ENCODE measurements at regions not wholly inside any gene's neighbourhood (a gene's known extent, or its start where the extent isn't known, plus 50 kb on each side); places are given as distances from the start of the nearest gene placed in this dataset.

DNA sequence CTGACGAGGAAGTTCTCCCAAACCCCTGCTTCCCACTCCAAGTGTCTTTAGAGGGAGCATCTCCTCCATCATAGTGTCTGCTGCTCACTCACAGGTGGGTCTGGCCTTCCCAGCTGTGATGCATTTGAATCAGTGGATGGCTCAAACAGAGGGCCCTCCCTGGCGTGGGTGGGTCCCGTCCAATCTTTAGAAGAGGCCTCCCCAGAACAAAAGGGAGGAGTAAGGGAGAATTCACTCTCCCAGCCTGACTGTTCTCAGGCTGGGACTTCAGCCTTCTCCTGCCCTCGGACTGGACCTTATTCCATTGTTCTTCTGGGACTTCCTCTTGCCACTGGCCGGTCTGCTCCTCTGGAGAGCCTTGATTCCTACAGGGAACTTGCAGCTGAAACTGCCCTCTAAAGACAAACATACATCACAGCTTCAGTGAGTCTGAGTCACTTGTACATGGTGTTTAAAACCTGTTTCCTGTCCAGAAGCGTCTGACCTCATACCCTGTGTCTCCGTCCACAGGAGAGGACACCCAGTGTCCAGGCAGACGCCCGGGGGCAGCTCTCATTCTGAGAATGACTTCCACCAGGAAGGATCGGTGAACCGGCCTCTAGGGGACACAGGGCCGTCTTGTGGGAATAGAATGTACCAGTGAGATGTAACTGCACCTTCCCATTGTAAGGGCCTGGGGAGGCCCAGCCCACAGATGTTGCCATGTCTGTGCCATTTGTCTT lies 234.7 kb downstream of the BRD1 start:
- DNase-seq (ENCODE audit: low read depth in 4 of 4, low spot score in 2 of 4): no peak

DNA sequence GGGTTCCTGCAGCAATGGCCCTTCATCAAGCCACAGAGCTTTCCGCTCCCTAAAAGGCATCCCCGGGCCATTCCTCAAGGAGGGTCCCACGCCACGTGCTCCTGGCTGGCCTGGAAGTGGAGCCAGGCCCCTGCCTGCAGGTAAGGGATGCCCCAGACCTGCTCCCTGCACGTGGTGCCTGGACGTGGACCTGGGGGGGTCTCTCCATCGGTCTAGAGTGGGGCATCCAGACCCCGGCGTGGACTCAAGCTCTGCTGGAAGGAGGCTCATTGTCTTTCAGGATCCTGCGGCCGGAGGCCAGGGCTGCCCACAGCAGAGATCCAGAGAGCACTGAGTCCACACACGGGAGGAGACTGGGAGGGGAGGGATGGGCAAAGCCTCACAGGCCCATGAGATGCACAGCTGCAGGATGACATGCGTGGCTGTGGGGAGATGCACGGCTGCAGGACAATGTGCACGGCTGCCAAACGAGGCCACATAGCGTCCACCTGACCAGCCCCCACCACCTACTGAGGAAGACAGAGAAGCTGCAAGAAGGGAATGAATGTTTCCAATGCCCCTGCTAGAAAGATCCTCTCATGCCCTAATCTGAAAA lies 236.7 kb downstream of the BRD1 start:
- no peak for DNase-seq (ENCODE audit: low read depth in 4 of 4, low spot score in 2 of 4)

DNA sequence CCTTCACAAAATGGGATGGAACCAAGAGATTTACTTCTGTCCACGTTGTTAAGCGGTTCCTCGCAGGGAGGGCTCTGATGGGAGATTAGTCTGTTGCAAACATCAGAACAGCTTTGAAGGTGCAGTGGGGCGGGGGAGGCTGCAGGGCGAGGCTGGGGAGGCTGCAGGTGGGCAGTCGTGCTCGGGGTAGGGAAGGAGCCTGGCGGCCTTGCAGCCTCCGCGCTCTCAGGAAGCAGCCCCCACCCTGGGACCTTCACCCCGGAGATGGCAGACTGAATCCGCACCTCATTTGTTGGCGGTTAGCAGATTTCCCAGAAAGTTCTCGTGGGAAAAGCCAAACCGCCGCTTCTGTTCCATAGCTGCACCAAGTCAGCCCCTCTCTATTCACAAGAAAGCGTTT lies 237.3 kb downstream of the BRD1 start:
- no peak for DNase-seq (ENCODE audit: low read depth in 4 of 4, low spot score in 2 of 4)

DNA sequence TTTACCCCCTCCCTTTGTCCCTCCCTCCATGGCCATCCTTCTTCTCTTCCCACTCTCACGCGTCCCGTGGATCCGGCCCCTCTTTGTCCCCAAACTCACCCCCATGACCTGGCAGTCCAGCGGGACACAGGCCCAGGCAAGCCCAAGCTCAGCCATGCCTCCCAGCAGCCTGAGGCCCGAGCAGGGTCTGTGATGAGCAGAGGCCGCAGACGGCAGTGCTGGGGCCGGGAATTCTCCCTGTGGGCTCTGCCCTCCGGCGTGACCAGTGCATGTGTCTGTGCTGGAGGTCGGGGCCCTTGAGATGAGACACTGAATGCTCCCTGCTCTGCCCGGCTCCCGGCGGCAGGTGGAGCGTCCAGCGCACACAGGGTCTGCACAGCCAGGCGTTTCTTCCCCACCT lies 237.9 kb downstream of the BRD1 start:
- no peak for DNase-seq (ENCODE audit: low read depth in 4 of 4, low spot score in 2 of 4)

DNA sequence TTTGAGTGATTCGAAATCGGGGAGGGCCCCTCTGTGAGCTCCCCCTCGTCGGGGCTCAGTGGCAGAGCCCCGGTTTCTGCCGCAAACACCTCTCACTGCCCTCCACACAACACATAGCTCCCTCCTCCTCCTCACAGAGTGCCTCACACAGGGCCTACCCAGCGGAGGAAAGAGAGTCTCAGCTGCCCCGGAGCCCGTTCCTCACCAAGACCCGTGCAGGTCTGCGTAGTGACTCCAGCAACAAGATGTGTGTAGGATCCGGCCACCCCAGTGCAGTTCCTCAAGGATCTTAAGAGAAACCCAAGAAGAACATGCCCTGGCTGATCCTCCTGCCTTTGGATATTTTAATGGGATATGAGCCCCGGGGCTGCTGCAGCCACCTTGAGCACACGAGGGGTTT lies 238.4 kb downstream of the BRD1 start:
- no peak for DNase-seq (ENCODE audit: low read depth in 4 of 4, low spot score in 2 of 4)

DNA sequence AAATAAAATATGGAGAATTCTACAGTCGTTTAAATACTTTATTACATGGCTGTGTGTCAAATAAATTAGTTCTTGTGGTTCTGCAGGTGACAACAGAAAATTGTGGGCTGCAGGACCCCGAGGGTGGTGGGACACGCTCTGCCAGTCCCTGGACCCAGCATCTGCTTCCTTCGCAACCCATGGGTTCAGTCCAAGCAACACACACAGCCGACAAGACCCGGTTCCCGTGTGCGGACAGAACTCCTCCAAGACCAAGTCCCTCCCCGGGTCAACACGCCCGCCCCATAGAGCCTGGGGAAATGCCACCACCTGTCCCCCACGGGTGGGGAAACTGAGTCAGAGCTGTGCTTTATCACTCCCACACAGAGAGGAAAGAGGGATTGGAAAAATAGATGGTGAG lies 238.9 kb downstream of the BRD1 start:
- DNase-seq (ENCODE audit: low read depth in 4 of 4, low spot score in 2 of 4): no peak

DNA sequence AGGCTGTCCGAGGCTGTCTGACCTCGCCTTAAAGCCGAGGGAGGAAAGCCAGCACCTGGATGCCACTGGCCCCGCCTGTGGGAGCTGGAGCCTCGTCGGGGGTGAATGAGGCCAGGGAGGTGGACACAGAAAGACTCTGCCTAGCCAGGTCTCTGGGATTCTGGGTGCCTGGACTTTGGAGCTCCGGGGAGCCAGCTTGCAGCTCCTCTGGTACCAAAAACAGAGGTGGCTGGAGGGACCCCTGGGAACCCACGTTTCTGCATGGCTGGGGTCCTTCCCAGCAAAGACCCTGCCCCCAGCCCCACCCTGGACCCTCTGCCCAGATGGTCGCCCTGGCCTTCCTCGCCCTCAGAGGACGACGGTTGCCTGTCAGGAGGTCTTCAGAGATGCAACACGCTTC lies 239.7 kb downstream of the BRD1 start:
- no peak for DNase-seq (ENCODE audit: low read depth in 4 of 4, low spot score in 2 of 4)

DNA sequence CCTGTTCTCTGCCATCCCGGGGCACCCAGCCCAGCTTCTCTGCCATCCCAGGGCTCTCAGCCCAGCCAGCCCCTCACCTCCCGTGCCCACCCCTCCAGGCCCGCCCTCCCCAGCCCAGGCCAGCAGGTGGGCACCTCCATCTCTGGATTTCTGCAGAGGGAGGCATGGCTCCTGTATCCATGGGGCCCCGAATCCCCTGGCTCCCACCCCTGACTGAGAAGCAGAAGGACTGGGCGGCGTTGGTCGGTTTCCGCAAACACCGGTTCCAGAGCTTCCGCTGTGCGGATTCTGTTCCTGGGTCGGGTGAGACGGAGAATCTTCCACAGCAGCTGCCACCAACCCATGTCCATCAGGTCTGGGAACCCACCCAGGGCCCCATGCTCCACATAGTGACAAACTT lies 240.3 kb downstream of the BRD1 start:
- DNase-seq (ENCODE audit: low read depth in 4 of 4, low spot score in 2 of 4): no peak

DNA sequence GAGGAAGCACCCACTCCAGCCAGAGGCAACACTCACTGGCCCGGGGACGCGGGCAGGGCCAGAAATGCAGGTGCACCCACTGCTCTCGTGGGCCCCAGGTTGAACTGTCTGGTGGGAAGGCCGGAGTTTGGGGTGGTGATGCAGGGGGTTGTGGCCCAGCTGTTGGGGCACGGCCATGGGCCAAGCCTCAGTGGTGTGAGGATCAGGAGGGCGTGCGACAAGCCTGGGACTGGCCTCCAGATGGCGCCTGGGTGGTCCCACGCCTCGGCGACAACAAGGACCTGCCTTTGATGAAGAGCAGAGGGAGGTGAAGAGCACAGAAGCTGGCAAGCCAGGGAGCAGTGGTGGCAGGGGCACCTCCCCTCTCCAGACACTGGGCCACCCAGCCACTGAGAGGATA lies 240.8 kb downstream of the BRD1 start:
- no peak for DNase-seq (ENCODE audit: low read depth in 4 of 4, low spot score in 2 of 4)

DNA sequence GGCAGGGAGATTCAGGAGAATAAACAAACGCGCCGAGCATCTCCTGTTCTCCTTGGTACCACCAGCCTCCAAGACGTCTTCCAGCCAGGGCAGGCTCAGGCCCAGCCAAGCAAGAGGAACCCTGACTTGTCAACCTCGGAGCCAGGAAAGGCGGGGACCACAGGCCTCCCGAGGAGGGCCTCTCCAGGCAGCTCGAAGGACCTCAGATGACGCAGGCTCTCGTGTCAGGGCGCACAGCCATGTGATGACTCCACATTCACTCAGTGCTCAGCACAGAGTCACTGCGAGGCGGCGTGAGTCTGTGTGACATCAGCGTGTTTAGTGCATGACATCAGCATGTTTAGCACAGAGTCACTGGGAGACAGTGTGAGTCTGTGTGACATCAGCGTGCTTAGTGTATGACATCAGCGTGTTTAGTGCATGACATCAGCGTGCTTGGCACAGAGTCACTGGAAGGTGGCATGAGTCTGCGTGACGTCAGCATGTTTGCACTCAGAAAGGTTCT lies 241.4 kb downstream of the BRD1 start:
- DNase-seq (ENCODE audit: low read depth in 4 of 4, low spot score in 2 of 4): no peak

DNA sequence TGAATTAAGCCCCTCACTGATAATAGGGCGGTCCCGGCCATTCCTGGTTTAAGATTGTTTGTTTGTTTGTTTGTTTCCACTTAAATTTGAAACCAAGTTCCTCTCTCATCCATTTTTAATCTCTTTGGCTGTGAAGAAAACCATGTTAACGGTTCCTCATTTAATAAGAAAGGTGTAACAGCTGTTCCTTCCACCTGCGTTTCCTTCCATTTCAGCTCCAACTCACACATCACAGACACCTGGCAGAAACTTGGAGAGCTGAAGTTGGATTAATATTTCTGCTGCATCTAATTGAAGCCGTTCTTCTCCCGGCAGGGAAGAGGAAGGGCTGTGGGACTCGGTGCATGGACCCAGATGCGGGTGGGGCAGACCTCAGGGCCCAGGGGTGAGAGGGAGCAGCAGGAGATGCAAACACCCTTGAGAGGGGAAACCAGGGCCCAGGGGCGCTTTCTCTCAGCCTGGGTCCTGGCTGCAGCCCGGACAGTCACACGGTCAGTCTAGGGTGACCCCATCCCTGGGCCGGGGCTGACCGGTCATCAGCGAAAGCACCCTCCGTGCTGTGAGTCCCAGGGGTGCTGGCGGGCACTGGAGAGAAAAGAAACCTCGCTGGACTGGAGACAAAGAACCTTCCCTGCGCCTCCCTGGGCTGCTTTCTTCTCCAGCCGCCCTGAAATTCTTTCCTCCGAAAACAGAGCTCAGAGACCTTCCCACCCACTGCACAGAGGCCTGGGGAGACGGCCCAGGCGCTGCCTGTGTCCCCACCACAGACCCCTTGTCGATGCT lies 242.0 kb downstream of the BRD1 start:
- no peak for DNase-seq (ENCODE audit: low read depth in 4 of 4, low spot score in 2 of 4)

DNA sequence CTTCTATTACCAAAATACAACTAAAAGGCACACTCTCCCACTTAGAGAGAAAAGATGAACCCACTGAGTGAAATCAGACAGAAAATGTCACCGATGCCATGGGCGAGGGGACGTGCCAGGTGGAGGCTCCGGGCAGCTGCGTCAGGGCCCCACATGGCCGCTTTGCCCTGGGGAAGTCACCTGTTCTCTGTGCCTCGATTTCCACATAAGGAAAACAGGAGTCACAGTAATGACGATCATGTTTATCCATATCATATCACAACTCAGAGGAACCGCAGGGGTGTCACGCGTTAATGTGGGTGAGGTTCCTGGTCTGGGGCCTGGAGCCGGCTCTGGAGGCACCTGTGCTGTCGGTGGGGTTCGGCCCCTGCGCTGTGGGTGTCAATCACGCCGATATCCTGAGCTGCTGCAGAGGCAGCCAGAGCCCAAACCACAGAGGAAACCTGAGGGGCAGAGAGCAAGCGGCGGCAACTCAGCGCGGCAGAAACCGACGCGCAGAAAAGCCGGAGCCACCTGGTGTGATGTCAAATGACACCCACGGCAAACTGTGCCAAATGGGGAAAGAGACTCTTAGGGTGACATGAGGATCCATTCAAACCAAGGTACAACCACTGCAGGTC lies 243.7 kb downstream of the BRD1 start:
- DNase-seq (ENCODE audit: low read depth in 4 of 4, low spot score in 2 of 4): no peak

DNA sequence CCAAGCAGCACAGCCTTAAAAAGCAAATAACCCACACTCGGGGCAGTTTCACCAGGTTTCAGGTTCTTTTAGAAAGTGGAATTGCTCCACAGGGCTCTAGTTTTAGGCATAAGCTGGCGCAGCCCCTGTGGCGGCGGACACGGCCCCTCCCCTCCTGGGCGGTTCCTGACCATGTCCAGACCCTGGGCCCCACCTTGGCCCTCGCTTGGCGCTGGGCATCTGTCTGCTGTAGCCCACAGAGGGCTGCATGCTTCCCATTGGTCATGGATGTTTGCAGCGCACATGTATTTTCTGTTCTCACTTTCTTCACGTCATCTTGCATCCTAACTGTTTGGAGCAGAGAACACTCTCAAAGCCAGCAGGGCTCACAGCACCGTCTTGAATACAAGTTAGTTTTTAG lies 244.3 kb downstream of the BRD1 start:
- no peak for DNase-seq (ENCODE audit: low read depth in 4 of 4, low spot score in 2 of 4)

DNA sequence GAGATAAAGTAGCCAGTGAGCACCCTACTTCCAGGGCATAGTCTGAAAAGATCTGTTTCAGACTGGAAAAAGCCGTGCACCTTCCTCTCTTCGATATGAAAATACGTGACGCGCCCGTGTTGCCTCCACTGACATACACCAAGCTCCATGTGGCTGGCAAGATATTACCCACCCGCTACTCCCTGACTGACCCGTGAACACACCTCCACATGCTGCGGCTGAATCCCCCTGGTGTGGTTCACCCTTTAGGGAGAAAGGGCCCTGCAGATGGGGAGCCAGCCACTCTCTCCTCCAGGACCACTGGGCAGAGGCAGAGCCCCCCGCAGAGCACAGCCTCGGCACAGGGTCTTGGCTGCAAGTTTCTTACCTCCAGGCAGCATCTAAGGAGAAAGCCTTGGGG lies 245.0 kb downstream of the BRD1 start:
- no peak for DNase-seq (ENCODE audit: low read depth in 4 of 4, low spot score in 2 of 4)

DNA sequence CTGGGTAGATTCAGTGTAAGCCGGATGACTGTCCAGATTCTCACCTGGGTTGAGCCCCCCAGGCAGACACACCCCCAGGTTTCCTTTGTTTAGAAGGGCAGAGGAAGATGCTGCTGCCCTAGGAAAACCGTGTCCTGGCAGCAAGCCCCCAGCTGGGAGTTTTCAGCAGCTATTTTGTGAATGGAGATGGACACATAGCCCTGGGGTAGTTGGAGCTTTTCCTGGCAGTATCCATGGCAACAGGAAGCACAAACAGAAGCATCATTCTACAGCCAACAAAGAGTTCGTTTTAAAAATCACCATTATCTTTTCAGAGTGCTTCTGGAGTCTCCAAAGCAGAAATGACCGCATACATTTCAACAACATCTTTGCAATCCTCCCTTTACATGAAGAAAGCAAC lies 245.5 kb downstream of the BRD1 start:
- no peak for DNase-seq (ENCODE audit: low read depth in 4 of 4, low spot score in 2 of 4)

DNA sequence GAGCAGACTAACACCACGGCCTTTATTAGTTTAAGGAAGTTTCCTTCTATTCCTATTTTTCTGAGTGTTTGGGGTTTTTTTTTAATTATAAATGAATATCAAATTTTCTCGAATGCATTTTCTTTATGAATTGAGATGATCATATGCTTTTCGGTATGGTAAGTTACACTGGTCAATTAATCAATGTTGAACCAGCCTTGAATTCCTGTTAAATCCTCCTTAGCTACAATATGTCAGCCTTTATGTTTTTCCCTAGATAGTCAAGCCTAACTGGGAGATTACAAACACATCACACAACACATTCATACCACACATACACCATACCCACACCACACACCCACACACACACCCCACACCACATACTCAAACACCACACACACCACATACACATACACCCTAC lies 247.6 kb downstream of the BRD1 start:
- DNase-seq (ENCODE audit: low read depth in 4 of 4, low spot score in 2 of 4): no peak

DNA sequence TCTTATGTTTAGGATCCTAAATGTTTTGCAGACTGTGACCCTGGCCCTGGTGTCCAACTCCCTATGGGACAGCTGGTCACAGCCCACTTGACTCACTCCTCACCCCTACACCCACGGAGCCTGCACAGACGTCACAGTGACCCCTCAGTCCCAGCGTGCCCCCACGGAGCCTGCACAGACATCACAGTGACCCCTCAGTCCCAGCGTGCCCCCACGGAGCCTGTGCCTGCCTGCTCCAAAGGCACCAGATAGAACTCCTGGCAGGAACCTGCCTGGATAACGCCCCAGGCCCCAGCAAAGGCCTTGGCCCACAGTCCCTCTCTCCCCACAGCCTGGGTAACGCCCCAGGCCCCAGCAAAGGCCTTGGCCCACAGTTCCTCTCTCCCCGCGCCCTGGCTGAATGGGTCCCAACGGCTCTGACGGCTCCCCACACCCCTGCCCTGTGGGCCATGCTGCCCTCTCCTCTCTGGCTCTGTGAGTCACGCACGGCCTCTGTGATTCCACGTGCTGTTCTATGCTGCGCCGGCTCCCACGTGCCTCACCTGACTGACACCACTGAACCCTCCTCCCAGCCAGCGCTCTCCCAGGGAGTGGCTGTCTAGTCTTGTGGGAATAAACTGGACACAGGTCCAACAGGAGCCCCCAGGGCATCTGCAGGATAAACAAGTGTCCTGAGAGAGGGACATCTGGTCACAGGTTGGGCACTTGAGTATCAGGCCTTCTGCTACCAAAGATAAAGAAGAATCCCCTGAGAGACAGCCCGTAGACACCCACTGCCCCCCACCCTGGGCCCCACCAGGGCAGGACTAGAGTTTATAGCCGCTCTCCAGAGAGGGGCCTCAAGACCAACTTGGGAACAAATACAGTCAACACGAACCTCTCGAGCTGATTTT lies 250.3 kb downstream of the BRD1 start:
- DNase-seq (ENCODE audit: low read depth in 4 of 4, low spot score in 2 of 4): no peak

DNA sequence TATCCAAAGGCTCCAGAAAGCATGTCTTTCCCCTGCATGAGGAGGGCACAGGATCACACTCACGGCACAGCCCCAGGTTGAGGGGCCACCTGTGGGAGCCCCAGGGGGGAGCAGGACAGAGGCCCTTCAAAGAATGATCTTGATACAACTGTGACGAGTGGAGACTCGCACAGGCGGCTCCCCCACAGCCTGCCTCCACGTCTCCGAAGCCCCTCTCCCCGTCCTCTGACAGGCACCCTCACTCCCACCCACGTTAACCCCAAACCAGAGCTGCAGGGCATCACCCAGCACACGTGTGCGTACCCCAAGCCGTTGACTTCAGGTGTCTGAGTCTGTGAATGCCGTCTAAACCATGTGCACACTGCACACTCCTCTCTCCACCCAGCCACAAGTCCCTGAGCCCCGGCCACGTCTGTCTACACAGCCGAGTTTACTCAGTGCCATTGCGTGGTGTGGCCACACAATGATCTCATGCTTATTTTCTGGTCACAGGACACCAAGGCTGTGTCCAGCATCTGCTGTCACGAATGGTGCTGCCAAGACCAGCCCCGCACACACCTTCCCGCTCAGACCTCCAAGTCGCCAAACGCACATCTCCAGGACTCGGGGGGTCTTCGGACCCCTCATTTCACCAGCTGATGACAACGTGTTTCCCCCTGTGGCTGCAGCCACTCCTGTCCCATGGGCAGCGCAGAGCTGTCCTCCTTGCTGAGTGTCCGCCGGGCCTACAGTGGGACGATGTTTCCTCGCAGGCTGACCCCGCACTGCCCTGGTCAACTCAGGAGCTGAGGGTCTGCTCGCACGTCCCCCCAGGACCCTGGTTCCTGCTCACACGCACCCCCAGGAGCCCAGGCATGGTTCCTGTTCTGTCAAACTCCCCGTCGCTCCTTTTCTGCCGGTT lies 251.2 kb downstream of the BRD1 start:
- DNase-seq (ENCODE audit: low read depth in 4 of 4, low spot score in 2 of 4): no peak

DNA sequence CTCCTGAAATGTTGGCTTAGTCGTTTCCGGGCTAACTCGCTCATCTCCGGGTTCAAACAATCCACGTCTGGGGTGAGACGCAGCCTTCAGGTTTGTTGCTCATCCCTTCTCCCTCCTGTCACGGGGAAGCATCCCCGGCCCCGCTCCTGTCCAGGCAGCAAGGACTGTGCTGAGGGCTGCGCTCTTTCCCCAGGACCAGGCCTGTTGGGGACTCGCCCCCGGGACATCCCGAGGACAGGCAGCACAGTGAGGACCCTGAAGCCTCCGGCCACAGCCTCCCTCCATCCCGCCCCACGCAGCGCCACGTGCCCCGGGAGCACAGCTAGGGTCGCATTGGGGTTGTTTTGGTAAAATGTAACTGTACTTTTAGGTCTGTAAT lies 252.0 kb downstream of the BRD1 start:
- DNase-seq (ENCODE audit: low read depth in 4 of 4, low spot score in 2 of 4): no peak

Data from left renal cortex interstitium (tissue), 4 donors.